GM12872 (cell line): ENCODE measurements at regions not wholly inside any gene's neighbourhood (a gene's known extent, or its start where the extent isn't known, plus 50 kb on each side); places are given as distances from the start of the nearest gene placed in this dataset.

ENCODE experiments used
- CTCF ChIP-seq: IDR thresholded peaks from 3 replicates; pipeline ENCODE4 v1.5.1; 2011; ENCODE audit warnings: low read depth, mild to moderate bottlenecking, low read length, moderate library complexity; ENCODE audit not compliant: insufficient read depth

- no peak for TF ChIP-seq CTCF
Observed at GRCh38 chr2:52077159-52077558, 1045.2 kb upstream of the NRXN1 start.

GRCh38 chr2:52074130-52074719 lies 1042.3 kb upstream of the NRXN1 start:
- no peak for TF ChIP-seq CTCF

GRCh38 chr2:52072949-52073348 lies 1041.0 kb upstream of the NRXN1 start:
- no peak for TF ChIP-seq CTCF

GRCh38 chr2:52070665-52071064 lies 1038.7 kb upstream of the NRXN1 start:
- TF ChIP-seq CTCF = no peak

GRCh38 chr2:52064234-52064633 lies 1032.3 kb upstream of the NRXN1 start:
- TF ChIP-seq CTCF = no peak

- no peak for TF ChIP-seq CTCF
Observed at GRCh38 chr2:52054824-52055223, 1022.9 kb upstream of the NRXN1 start.

GRCh38 chr2:52036853-52037252 lies 1004.9 kb upstream of the NRXN1 start:
- TF ChIP-seq CTCF = no peak
